IMR-90 (cell line): ENCODE measurements at regions not wholly inside any gene's neighbourhood (a gene's known extent, or its start where the extent isn't known, plus 50 kb on each side); places are given as distances from the start of the nearest gene placed in this dataset.

Source experiments
- CEBPB ChIP-seq: IDR thresholded peaks from 2 replicates; pipeline ENCODE4 v1.6.1; 2012; ENCODE audit warnings: low read depth, low read length, improper control_type of control experiment
- CTCF ChIP-seq: conservative IDR thresholded peaks from 2 replicates; pipeline ENCODE4 v1.5.1; 2012; ENCODE audit warnings: mild to moderate bottlenecking, low read depth, low read length, improper control_type of control experiment
- MAFK ChIP-seq: IDR thresholded peaks from 2 replicates; pipeline ENCODE4 v1.6.1; 2012; ENCODE audit warnings: low read depth, low read length, improper control_type of control experiment
- POLR2A ChIP-seq: IDR thresholded peaks from 2 replicates; pipeline ENCODE4 v1.6.1; 2012; ENCODE audit warnings: mild to moderate bottlenecking, low read depth, low read length
- RCOR1 ChIP-seq: IDR thresholded peaks from 2 replicates; pipeline ENCODE4 v1.6.1; 2012; ENCODE audit warnings: mild to moderate bottlenecking, low read length, improper control_type of control experiment; ENCODE audit not compliant: insufficient replicate concordance
- SMC3 ChIP-seq: fragments of 150-350 bp; IDR thresholded peaks from 2 replicates; pipeline ENCODE4 v1.6.1; 2016; ENCODE audit warnings: low read depth, mild to moderate bottlenecking, antibody characterized with exemption, low read length, moderate library complexity

DNA sequence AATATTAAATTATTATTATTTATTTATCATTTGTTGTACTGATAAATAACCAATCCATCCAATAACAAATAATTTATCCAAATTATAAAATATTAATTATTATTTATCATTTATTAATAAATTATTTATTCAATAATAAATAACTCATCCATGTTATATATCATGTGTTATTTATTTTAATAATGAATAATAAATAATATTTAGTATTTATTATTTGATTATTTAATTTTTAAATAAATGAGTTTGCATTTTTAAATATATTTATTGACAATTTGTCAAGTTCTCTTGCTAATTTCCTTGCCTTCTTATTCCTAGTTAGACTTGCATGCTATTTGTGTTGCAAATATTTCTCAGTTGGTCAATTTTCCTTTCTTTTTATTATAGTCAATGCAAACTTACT lies 995.4 kb downstream of the TSN start:
- TF ChIP-seq CTCF (no peak), POLR2A (no peak), RCOR1 (no peak), MAFK (no peak), SMC3 (no peak), CEBPB (no peak)
